ENCODE measurements at regions not wholly inside any gene's neighbourhood (a gene's known extent, or its start where the extent isn't known, plus 50 kb on each side); places are given as distances from the start of the nearest gene placed in this dataset.

DNA sequence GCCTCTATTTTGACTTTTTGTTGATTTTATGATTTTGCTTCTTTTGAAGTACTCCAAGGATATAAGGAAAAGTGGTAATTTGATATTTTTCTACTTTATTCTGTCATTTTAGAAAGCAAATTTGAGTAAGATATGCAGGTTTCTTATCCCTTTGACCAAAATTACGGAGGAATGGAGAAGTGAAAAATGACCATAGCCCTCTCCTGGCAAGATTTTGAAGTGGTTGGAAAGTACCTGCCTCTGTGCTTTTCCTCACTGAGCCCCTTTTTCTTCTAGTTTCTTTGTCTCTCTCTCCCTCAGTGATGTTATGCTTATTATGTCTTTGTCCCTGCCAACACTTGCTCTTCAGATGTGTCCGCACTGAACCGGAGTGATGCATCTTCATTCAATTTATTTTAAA is 898.1 kb downstream of the EPHA4 start:
- no peak overlapping the region for H3K4me3 ChIP-seq (ENCODE audit: low read depth, low read length)
- TF ChIP-seq, protein P1, sequence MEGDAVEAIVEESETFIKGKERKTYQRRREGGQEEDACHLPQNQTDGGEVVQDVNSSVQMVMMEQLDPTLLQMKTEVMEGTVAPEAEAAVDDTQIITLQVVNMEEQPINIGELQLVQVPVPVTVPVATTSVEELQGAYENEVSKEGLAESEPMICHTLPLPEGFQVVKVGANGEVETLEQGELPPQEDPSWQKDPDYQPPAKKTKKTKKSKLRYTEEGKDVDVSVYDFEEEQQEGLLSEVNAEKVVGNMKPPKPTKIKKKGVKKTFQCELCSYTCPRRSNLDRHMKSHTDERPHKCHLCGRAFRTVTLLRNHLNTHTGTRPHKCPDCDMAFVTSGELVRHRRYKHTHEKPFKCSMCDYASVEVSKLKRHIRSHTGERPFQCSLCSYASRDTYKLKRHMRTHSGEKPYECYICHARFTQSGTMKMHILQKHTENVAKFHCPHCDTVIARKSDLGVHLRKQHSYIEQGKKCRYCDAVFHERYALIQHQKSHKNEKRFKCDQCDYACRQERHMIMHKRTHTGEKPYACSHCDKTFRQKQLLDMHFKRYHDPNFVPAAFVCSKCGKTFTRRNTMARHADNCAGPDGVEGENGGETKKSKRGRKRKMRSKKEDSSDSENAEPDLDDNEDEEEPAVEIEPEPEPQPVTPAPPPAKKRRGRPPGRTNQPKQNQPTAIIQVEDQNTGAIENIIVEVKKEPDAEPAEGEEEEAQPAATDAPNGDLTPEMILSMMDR (IDR thresholded peaks at IDR 0.05; ENCODE audit: borderline replicate concordance, insufficient read depth, low read depth, low read length) = no peak

DNA sequence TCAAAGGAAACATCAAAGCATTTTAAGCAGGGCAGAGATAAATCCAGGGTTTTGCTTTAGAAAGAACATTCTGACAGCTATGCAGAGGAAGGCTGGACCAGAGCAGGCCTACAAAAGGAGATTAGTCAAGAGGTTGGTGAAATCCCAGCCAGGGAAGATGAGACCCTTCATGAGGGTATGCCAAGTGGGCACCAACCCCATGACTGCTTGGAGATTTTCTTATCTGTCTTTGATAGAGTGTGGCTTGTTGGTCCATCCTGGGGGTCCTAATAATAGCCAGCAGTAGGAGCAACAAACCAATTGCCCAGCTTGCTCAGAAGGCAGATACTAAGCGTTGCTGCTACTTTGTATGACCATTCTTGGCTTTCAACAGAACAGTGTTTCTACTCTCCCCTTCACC is 895.4 kb downstream of the EPHA4 start:
- TF ChIP-seq, protein P1 (IDR thresholded peaks at IDR 0.05; ENCODE audit: borderline replicate concordance, insufficient read depth, low read depth, low read length) = no peak
- H3K4me3 ChIP-seq (ENCODE audit: low read depth, low read length) = no peak overlapping the region

DNA sequence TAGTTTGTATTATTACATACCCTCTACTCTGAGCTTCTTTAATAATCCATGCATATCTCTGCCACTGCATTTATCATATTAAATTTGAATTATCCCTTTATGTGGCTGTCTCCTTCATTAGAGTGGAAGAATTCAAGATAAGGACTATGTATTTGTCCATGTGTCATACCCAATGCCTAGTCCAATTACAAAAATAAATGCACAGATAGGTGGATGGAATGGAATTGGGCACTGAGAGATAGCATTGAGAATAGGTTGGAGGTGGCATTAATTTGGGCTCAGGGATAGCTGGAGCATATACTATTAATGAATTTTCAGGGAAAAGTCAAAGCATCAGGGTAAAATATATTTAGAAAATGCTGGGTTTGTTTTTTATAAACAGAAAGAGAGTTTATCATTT is 893.2 kb downstream of the EPHA4 start:
- TF ChIP-seq, protein P1 (IDR thresholded peaks at IDR 0.05; ENCODE audit: borderline replicate concordance, insufficient read depth, low read depth, low read length) = no peak

DNA sequence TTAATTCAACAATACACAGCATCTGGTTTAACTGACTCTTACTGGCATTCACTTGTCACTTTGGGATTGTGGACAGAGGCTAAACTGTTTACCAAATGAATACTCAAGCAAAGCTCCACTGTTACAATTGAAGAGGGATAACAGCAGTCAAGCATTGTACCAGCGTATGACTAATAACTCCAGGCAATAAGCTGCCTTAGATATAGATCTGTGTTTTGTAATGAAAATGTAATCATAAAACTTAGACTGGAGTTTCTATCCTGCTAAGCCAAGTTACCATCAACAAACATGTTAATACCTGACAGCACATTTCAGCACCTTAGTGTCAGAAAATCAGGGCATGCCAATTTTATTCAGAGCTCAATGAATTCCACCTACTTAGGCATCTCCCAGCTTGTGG is 889.5 kb downstream of the EPHA4 start:
- TF ChIP-seq, protein P1 (IDR thresholded peaks at IDR 0.05; ENCODE audit: borderline replicate concordance, insufficient read depth, low read depth, low read length) = no peak
- no peak overlapping the region for H3K4me3 ChIP-seq (ENCODE audit: low read depth, low read length)

More for the DNA sequence above, 893.2 kb downstream of the EPHA4 start:
- no peak overlapping the region for H3K4me3 ChIP-seq (ENCODE audit: low read depth, low read length)

DNA sequence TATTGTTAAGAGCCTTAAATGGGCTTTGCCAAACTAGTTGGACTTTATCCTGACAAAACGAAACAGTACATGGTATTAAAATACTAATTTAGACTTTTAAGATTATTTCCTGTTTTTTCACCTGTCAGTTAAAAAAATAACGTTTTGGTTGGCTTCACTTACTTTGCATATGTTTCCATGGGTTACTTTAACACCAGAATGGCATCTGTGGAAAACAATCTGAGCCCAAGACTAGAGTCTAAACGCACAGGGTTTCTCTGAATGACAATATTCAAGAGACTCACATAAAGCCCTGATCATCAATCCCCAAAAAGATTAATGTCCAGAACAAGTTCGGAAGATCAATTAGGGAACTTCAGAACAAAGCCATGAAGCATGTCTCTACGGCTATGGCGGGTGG is 888.0 kb downstream of the EPHA4 start:
- TF ChIP-seq, protein P1 (IDR thresholded peaks at IDR 0.05; ENCODE audit: borderline replicate concordance, insufficient read depth, low read depth, low read length) = no peak
- H3K4me3 ChIP-seq (ENCODE audit: low read depth, low read length) = no peak overlapping the region

DNA sequence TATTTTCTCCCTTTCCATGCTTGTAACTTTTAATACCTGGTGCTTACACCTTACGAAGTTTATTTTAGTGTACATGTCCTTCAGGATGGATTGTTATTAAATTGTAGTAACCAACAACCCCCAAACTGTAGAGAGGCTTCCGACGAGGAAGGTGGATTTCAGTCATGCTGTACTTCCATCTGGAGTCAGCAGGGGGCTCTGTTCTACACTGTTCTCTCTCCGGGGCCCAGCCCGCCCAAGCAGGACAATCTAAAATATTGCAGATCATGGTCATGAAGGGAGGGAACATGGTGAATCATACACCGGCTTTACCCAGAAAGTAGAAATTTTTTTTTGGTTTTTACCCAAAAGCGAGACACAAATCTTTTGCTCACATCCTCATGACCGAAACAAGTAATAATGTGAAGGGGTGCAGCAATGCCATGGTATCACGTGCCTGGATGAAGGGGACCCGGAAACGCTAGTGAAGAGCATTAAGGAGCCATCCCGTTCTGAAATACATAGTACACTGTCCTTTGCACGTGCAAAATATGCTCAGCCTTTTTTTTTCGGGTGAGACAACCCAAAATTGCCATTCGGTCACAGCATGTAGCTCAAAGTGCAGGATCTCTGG is 884.8 kb downstream of the EPHA4 start:
- TF ChIP-seq, protein P1 (IDR thresholded peaks at IDR 0.05; ENCODE audit: borderline replicate concordance, insufficient read depth, low read depth, low read length) = peak; percentile 68; the same call in 1 of the 2 replicates
- H3K4me3 ChIP-seq (ENCODE audit: low read depth, low read length) = no peak overlapping the region

Data from GM12875 (cell line).